GM18873 (cell line): ENCODE measurements at regions not wholly inside any gene's neighbourhood (a gene's known extent, or its start where the extent isn't known, plus 50 kb on each side); places are given as distances from the start of the nearest gene placed in this dataset.

ENCODE experiments used
- ATAC-seq: cut with Tn5 transposase; IDR thresholded peaks from one replicate; pipeline ENCODE4 v1.9.1; 2021; ENCODE audit warnings: mild to moderate bottlenecking, moderate library complexity, moderate number of reproducible peaks; ENCODE audit not compliant: unreplicated experiment, low FRiP score

DNA sequence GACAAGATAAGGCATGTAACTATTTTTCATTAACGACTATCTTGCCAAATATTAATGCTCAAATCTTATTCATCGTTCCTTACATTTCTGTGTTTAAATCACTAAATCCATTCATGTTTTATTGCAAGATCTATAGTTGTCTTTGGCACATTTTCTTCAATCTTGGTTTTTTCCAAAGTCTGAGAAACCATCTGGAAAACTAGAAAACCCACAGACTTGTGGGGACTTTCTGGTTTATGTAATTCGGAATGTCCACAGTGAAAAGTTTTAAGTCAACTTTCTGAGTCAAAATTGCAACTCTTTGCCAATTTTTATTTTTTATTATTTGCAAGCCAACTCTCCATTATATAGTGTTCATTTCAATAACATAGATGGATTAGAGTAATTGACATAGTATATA lies 520.8 kb upstream of the ADAMTS5 start:
- ATAC-seq: no peak

DNA sequence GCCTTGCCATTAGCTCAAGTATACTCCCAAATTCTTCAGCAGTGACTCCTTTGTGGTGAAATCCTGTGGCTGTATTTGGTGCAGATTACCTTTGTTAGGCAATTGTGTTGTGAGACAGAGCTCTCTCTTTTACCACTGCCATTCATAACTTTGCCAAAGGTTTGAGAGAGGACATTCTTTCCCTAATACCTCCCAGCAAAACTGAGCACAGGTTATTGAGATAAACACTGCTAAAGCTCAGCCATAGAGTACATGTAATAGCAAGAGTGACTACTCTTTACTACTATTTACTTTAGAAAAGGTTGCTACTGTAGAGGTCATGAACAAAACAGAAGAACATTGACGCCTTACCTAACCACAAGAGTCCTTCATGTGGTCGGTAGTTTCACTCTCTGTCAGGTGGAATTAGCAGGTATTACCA lies 514.0 kb upstream of the ADAMTS5 start:
- ATAC-seq: no peak

DNA sequence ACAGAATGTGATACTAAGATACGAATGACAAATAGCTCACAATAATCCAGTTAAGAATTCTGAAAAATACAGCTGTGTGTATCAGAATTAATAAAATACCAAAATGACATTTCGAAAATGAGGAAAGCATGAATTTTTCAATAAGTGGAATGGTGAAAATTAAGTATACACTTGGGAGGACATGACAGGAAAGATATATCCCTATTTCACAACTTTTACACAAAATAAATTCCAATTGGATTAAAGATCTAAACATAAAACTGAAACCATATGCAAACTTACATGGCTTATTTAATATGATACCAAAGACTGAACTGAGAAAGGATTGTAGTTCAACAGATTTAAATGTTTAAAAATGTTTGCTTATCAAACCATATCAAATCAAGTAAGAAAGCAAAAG lies 510.4 kb upstream of the ADAMTS5 start:
- ATAC-seq: no peak

DNA sequence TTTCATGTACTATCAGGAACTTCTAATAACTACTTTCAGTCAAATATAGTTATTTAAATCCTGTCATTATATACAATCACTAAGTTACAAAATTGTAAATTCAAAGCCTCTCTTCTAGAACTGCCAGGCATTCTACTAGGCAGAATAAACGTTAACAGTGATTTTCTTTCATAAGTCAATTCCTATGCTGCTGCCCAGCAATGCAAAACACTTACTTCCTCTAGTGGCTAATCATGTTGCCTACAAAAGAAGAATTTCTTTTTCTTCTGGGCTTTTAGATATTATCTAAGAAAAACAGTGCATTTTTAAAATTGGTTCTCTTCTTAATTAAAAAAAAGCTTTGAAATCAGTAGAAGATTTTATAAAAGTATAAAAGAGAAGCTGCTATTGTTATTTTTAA lies 509.8 kb upstream of the ADAMTS5 start:
- ATAC-seq: no peak

DNA sequence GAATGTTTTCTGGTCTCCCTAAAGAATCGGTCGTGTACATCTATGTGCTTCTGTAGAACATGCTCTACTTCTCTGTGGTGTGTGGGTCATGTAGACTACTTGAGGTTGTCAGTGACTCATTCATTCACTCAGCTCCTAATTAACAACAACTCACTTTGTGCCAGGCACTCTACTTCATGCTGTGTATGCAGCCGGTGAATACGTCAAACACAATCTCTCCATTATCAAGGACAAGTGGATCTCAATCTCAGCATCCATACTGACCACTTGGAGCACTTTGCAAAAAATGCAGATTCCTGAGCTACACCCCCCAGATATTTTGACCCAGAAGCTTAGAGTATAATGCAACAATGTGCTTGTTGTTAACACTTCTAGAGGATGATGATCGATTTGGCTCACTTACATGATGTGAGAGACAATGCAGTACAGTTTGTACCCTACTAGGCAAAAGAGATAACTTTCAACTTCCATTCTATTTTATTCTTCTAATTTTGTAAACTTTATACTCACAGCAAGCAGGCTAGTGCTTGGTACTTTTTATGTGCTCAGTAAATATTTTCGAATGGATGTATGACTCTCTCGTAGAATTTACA lies 508.6 kb upstream of the ADAMTS5 start:
- ATAC-seq: no peak

DNA sequence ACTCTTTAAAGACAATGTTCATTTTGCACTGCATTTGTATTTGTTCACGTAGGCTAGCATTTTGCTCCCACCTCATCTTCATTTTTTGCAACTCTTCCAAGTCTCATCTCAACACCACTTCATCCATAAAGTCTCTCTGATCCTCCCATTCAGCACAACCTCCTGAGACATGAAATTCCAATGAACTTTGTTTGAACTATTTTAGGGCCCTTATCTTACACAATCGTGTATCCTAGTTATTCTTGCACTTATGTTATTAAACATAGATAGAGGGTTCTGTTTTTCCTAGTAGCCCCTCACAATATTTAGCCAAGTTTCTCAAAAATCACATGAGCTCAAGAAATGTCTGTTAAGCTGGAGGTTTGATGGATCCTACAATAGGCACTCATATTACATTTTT lies 500.5 kb upstream of the ADAMTS5 start:
- no peak for ATAC-seq

DNA sequence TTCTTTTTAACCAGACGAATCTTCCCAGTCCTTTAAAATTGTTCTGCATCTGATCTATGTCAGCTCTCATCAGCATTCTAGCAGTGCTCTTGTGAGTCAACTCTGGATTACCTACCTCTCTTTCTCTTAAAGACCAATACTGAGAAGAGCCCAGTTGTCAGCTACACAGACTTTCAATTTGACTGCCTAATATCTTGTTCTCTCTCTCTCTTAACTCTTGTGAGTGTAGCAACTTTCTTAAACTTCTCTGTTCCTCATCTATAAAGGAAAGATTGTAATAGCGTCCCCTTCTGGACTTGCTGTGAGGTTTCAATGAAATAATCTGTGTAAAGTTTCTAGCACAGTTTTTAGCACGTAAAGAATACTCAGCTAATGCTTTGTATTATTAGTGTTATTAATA lies 499.3 kb upstream of the ADAMTS5 start:
- no peak for ATAC-seq

DNA sequence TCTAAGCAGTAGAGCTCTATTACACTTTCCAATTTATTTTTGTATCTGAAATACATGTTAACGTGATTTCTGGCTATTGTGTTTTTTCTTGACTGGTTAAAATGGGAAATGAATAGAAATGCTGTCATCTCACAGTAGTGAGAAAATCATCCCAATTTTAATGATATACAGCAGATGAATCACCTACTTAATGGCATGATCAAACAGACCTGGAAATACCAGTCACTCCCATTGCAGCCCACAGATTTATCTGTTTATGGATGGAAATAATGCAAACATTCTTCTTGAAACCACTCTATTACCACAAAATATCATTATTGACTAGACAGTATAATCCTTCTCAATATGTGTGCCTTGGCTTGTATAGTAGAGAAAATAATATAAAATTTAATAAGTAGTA lies 497.8 kb upstream of the ADAMTS5 start:
- no peak for ATAC-seq

DNA sequence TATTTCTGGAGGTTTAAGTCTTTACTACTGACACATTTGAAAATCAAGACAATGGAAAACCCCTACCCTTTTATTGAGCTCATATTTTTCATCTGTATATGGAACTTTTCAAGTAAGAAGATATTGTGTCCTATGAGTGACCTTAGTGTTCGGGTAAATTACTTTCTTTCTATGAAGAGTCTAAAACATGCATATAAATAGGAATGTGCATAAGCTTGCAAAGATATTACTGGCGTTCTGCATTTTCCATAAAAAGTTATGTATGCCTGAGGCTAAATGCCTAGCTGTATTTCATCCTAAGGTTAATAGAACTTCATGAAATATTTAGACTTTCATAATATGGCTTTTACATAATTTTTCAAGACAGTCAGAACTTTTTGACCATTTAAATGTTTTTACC lies 495.8 kb upstream of the ADAMTS5 start:
- no peak for ATAC-seq

DNA sequence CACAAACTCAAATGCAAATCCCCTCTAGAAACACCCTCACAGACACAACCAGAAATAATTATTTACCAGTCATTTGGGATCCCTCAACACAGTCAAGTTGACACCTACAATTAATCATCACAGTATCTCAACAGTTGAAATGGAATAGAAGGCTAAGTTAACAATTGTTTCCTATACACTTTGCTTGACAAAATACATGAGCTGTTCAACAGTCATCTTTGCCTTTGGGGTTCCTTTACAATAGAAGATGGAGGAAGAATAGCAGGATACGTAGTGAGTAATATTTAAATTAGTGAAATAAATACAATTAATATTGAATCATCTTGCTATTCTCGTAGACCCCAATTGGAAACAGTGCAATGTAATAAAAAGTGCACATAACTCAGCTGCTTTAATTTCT lies 487.3 kb upstream of the ADAMTS5 start:
- no peak for ATAC-seq

DNA sequence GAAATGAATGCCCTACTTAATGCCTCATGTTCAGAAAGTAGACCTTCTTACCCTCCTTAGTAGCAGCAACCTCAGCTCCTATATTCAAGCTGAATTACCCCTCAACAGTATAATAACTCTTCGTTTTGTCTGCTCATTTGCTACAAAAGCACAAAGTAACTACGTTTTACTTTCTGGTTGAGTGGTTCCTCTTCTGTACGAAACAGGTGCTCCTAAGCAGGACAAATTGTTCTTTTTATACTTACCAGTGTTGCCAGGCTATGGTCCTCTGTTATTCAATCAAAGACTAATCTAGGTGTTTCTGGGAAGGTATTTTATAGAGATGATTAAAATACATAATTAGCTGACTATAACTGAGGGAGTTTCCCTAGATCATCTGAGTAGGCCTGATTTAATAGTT lies 484.2 kb upstream of the ADAMTS5 start:
- ATAC-seq: no peak

DNA sequence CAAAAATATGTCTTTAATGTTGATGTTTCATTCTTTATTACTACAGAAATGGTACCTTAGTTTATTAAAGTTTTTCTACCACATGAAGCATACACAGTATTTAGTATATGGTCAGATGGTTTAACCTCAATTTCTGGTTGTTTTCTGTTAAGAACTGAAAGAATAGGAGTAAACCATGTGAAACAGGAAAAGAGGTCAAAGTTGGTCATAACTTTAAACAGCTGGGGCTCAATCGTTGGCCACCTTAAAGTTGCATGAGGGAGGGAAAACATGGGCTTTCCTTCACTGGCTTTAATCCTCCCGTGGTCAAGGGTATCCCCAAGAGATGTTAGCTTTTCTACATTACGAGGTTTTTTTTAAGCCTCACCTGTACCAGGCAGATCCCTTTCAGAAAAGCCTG lies 483.3 kb upstream of the ADAMTS5 start:
- ATAC-seq: no peak

DNA sequence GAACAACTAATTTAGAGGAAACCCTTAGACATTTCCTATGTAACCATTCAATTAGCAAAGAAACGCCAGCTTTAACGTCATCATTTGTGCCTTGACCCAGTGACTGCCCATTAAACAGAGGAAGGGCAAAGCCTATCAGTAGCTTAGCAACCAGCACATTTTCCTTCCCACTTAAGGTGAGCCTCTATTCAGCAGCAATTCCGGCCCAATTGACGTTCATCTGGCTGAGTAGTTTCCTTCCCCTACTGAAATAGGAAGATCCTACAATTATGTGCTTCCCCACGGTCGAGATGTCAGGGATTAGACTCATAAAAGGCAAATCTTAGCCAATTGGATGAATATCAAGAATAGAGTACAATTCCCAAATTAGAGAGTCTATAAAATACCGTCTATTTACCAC lies 482.1 kb upstream of the ADAMTS5 start:
- no peak for ATAC-seq

DNA sequence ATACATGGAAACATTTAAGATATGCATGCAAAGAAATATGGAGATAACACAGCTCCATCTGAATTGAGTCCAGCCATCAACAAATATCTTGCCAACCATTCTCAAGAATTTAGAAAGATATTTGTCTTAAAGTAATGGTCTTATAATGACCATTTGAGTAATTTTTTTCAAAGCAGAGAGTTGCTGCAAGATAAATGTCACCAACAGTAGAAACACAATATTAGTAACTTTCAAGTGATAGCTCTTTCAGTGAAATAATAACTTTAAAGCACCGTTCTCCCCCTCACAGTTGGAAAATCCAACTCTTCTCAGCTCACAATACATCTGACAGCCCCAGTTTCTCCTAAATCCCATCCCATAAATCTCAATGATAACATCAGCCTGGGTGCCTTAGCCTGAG lies 481.0 kb upstream of the ADAMTS5 start:
- ATAC-seq: no peak

DNA sequence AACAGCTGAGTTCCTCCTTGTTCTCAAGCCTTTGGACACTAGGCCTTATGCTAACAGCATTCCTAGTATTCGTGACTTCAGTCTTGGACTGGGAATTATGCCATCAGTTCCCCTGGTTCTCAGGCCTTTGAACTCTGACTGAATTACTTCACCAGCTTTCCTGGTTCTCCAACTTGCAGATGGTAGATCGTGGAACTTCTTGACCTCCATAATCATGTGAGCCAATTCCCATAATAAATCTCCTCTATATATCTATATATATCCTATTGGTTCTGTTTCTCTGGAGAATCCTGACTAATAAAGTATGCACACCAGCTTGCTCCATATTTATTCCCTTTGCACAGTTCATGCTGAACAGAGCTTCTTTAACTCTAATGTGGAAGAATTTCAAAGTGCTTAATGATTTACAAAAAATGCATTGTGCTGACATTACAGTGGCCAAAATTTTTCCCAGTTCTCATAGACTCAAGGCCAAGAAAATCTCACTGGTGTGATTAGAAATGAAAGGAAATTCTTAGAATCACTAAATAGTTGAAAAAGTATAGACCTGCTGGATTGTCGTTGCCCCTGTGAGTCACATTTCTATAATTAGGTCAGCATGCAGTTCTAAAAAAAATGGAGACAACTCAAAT lies 462.9 kb upstream of the ADAMTS5 start:
- ATAC-seq: no peak

DNA sequence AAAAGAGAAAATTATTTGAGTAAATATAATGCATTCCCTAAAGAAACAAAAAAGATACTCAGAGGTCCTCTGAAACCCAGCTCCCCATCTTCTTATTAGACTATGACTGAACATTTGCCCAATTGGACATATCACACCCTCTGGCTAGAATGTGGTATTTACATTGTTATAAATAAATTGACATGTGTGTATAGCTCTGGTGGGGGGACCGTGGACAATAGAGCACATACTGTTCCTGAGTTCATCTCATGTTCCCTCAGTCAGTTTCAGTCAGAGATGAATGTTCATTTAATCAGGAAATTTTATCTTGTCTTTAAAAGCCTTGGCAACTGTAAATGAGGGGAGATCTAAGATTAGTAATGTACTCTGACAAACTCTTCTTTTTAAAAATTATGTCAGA lies 459.3 kb upstream of the ADAMTS5 start:
- no peak for ATAC-seq

DNA sequence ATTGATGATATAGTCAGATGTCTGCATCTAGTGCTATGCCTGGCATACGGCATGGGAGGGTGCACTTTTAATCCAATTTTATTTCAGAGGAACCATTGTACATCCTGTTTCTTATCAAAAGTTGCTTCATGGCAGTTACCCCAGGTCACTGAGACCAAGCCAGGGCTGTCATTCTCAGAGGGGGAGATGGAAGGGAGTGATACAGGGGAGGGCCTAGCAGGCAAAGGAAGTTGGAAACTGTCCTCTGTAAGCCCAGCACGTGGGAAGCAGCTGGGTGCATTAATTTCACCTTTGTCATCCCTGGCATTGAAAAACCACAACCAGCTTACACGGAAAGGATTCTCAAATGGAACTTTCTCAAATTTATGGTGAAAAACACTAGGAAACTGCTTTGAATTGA lies 458.7 kb upstream of the ADAMTS5 start:
- no peak for ATAC-seq

DNA sequence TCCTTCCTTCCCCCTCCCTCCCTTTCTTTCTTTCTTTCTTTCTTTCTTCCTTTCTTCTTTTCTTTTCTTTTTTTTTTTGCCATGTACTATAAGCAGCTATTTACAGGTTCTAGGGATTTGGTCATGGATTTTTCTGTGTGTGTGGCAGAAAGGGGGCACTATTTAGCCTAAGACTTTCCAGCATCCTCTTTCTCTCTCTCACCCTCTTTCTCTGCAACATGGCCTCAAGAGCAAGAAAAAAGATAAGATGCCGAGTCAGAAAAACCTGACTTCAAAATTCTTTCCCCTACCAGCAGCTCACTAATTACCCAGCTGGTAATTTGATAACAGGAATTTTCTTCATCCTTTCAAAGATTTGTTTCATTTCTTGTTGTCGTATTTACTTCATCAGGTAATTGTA lies 458.3 kb upstream of the ADAMTS5 start:
- ATAC-seq: no peak

DNA sequence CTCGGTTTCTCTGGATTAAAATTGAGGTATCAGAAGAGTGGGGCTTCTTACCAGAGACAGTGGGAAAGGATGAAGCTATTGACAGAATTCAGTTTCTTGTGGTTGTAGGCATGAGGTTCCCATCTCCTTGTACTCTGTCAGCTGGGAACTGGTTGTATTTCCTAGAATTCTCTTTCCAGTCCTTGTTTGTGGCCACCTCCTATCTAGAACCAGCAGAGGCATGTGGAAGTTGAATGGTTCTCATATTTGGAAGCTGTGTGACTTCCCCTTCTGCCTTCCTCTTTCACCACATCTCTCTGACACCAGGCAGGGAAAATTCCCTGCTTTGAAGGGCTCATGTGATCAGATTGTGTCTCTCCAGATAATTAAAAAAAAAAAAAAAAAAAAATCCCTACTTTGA lies 457.7 kb upstream of the ADAMTS5 start:
- no peak for ATAC-seq

DNA sequence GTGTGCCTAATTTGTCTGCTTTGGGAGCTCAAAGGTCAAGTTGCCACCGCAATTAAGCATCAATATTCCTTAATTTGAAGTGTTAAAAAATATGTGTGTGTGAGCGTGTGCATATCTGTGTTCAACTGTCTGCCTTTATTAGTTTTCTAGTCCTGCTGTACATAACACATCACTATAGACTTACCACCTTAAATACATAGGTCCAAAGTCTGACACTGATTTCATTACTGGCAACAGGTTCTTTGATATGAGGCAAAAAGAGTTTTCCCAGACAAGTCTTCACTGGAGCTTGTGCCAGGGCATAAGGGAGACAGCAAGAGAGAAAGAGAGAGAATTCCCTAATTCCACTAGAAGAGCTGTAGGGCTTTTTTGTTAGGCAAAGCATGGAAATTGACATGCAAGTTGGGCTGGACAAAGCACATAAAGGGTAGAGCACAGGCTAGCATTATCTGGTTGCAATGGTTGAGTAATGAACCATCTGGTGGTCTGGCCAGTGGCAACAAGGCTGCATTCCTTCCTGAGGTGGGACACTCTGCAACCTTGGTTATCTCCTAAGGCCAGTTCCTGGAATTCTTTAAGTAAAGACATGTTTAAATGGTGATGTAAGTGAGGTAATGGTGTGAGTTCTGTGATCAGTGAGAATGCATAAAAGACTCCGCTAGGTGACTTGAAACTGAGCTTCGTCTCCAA lies 457.2 kb upstream of the ADAMTS5 start:
- ATAC-seq: no peak

DNA sequence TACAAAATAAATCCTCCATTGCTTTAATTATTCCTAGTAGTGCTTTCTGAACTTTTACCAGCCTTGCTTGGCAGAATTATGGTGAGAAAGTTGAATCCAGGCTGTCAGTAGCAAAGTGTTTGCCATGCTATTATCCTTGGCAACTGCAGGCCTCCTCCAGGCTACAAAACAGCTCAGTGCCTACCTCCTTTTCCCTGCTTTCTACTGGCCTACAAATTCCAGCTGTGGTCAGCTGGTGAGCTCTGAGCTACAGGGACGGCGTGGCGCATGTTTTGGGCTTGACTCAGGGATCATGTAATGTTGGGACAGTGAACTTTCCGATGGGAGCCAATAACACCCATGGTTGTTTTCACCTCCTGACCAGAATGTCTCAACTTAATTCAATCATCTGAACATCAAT lies 456.1 kb upstream of the ADAMTS5 start:
- no peak for ATAC-seq

DNA sequence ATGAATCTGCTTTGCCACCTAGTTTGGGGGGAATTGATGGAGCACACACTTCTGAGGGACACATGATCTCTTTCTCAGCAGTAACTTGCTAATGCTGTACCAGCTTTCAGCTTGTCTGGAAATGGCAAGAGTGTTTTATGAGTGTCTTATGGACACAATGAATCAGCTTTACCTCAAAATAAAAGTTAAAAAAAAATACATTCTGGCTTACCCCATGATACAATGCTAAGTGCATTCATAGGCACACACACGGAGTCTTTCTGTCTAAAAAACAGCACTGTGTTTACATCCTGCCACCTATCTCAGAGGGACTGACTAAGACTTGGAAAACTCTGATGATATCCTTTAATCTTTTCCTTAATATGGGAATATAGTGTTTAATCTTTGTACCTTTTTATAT lies 455.5 kb upstream of the ADAMTS5 start:
- ATAC-seq: no peak
